SK-MEL-5 (cell line): ENCODE measurements at regions not wholly inside any gene's neighbourhood (a gene's known extent, or its start where the extent isn't known, plus 50 kb on each side); places are given as distances from the start of the nearest gene placed in this dataset.
A peak's percentile ranks its signal among the peaks of the same experiment; 100 is the strongest.
"Not testable (repeated sequence)": the region's sequence is repeated elsewhere in the genome, so short reads cannot be mapped to it uniquely, and the experiment has no call there.

ENCODE experiments used
- DNase-seq: peaks from one replicate; pipeline ENCODE4 v3.0.0-alpha.2; 2016; ENCODE audit warnings: low read depth, low spot score
- in situ Hi-C: cut with HindIII; loops from 2 replicates; pipeline ENCODE4 v1.10.0; 2016; ENCODE audit warnings: low sequenced_read_pairs, high pct_unique_total_duplicates, low pct_unique_long_range_greater_than_20kb

DNA sequence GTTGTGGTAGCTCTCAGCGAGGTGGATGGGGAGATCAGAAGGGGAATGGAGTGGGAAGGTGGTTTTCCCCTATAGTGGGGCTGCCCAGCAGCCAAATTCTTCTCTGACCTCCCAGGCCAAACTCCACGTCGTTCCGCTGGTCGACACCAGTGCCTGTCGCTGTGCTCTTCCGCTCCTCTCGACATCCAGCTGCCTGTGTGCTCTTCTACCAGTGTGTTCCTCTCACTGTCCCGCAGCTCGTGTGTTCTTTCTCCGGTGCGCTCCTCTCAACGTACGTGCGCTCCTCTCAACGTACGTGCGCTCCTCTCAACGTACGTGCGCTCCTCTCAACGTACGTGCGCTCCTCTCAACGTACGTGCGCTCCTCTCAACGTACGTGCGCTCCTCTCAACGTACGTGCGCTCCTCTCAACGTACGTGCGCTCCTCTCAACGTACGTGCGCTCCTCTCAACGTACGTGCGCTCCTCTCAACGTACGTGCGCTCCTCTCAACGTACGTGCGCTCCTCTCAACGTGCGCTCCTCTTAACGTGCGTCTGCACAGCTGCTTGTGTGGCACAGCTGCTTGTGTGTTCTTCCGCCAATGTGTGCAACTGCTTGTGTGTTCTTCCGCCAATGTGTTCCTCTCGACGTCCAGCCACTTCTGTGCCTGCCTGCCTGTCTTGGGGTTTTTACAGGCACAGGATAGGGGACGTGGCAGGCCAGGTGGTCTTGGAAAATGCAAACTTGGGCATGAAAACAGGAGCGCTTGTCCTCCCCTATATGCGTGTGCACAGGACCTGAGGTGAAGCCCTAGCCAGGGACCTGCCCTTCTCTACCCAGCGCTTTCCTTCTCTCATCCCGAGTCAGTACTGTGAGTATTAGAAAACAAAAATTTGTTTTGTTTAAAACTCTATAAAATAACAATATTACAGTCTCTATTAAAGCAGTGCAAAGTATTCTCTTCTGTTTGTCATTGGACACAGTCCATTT is 991.1 kb downstream of the GBE1 start:
- DNase-seq, result peak; percentile 40
- in situ Hi-C loops, result no loop called here

DNA sequence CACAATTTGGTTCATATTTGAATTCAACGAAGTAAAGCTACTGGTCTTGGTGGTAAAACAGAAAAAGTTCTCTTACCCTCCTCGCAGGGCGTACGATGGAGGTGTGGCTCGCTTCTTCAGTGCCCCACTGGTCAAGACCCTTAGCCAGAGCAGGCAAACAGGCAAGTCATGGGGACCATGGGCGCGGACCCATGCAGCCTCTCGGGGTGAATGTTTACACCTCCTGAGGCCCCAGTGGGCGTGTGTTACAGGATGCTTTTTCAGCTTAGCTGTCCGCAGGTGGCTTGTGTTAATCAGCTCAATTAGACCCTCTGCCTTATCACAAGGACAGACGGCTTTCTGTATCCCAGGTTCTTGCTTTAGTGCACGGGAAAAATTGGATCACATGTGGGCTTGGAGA is 991.8 kb downstream of the GBE1 start:
- DNase-seq, result no peak
- in situ Hi-C loops, result no loop called here

DNA sequence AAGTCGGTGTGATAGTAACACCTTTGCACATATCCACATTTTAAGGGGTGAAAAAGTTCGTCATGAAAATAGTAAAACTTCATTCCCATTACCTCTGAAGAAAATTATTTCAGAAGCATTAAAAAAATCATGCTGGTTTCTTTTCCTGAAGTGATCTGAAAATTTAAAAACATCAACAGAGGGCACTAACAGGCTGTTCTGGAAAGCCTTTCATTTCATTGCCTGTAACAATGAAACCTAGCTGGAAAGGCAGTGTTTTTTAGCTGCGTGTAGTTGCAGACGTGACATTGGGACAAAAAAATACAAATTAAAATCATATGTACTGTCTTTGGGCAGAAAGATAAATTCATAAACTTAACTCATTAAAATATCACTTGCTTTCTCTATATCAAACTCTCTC is 993.8 kb downstream of the GBE1 start:
- peak; percentile 5 for DNase-seq
- in situ Hi-C loops, result no loop called here

DNA sequence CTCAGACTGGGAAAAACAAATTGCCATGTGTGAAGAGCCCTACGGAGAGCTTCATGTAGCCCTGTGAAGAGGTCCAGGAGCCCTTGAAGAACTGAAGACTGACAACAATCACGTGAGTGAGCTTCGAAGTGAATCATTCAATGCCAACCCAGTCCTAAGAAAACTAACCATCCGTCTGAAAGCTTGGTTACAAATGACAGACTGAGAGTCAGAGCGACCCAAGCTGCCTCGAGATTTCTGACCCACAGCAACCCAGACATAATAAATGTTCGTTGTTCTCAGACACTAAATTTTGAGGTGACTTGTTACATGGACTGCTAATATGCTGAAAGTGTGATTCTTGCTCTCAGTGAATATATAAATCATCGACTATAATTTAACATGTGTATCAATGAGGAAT is 987.2 kb upstream of the ROBO1 start:
- no peak for DNase-seq
- in situ Hi-C loops, result no loop called here

DNA sequence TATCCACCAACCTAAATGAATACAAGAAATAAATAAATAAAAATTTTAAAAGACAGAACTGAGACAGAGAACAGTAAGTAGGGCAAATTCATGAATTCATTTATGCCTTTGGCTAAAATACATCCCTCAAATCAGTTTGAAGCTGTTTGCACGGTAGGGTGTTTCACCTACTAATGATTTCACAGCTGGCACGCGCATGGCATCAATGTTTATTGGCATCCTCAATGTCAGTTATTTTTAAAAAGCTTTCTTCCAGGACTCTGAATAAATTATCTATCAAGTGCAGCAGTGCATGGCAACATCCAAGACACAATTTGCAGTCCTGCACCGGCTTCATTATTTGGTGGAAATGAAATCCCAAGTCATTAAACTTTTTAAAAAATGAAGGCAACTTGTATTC is 985.2 kb upstream of the ROBO1 start:
- DNase-seq, result no peak
- in situ Hi-C loops, result no loop called here

DNA sequence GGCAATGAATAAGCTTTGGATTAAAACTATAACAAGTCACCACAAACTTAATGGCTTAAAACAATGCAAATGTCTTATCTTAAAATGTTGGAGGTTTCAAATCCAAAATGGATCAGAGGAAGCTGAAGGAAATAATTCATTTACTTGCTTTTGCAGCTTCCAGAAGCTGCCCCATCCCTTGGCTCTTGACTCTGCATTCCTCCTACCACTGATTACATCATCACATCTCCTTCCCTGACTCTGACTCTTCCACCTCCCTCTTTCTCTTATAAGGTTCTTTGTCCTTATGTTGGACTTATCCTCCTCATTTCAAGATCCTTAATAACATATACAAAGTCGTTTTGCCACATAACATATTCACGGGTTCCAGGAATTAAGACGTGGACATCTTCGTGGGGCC is 982.8 kb upstream of the ROBO1 start:
- no peak for DNase-seq
- in situ Hi-C loops, result no loop called here

DNA sequence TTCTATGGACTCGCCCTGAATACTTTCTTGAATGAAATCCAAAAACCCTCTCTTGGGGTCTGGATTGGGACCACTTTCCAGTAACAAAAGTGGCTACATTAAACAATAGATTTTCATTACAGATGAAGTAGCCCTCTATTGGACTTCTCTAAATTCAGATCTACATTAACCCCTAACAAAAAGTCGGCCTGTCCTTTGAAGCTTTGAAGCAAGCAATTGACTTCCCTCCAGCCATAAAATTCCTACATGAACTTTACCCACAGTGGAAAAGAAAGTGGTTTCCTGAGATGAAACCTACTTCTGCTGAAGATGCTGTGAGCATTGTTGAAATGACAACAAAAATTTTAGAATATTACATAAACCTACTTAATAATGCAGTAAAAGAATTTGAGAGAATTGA is 967.1 kb upstream of the ROBO1 start:
- in situ Hi-C loops, result no loop called here
- DNase-seq, result no peak

DNA sequence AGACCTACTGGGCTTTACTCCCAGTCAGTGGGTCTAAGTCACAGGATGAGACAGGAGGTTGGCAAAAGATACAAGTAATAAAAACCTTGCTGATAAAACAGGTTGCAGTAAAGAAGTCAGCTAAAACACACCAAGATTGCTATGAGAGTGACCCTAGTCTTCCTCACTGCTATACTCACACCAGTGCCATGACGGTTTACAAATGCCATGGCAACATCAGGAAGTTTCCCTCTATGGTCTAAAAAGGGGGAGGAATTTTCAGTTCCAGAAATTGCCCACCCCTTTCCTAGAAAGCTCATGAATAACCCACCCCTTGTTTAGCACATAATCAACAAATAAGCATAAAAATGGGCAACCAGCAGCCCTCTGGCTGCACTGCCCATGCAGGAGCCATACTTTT is 966.7 kb upstream of the ROBO1 start:
- in situ Hi-C loops, result no loop called here
- no peak for DNase-seq

DNA sequence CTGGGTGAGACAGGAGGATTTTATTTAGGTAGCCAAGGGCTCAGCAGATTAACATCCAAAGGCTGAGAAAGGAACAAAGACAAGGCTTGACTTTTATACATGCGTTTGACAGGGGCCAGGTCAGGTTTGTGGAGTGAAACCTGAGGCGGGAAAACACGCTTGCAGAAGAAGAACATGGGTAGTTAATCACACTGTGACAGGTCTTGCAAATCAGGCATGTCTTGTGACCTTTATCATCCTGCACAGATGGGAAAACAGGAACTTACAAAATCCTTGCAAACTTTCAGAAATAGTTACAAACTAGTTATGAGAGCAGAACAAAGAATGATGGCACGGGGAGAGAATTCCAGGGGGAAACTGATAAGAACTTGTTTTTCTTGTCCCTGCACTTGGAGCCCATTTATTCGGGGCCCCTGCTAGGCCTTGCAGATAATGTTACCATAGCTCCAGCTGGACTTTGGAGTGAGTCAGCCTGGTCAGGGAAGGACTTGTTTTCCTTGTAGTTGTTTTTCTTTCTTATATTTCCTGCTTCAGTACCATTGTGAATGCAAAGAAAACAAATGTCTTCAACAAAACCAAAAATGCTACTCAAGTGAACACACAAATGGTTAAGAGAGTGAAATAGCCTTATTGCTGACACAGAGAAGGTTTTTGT is 965.9 kb upstream of the ROBO1 start:
- DNase-seq, result no peak
- in situ Hi-C loops, result no loop called here

DNA sequence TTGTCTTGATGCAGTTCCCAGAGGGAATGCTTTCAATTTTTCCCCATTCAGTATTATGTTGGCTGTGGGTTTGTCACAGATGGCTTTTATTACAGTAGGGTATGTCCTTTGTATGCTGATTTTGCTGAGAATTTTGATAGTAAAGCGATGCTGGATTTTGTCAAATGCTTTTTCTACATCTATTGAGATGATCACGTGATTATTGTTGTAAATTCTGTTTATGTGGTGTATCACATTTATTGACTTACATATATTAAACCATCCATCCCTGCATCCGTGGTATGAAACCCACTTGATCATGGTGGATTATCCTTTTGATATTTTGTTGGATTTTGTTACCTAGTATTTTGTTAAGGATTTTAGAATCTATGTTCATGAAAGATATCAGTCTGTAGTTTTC is 959.8 kb upstream of the ROBO1 start:
- in situ Hi-C loops, DNase-seq: not testable (repeated sequence)

DNA sequence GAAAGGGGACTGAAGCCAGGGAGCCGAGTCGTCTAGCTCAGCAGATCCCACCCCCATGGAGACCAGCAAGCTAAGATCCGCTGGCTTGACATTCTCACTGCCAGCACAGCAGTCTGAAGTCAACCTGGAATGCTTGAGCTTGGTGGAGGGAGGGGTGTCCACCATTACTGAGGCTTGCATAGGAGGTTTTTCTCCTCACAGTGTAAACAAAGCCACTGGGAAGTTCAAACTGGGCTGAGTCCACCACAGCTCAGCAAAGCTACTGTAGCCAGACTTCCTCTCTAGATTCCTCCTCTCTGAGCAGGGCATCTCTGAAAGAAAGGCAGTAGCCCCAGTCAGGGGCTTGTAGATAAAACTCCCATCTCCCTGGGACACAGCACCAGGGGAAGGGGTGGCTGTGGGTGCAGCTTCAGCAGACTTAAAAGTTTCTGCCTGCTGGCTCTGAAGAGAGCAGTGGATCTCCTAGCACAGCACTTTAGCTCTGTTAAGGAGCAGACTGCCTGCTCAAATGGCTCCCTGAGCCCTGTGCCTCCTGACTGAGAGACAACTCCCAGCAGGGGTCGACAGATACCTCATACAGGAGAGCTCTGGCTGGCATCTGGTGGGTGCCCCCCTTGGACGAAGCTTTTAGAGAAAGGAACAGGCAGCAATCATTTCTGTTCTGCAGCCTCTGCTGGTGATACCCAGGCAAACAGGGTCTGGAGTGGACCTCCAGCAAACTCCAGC is 942.0 kb upstream of the ROBO1 start:
- DNase-seq, in situ Hi-C loops: not testable (repeated sequence)

DNA sequence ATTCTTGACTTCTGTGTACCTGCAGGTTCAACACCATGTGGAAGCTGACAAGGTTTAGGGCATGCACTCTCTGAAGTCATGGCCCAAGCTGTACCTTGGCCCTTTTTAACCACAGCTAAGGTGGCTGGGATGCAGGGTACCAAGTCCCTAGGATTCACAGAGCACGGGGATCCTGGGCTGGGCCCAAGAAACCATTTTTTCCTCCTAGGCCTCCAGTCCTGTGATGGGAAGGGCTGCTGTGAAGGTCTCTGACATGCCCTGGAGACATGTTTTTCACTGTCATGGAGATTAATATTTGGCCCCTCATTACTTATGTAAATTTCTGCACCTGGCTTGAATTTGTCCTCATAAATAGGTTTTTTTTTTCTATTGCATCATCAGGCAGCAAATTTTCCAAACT is 937.5 kb upstream of the ROBO1 start:
- in situ Hi-C loops, result no loop called here
- no peak for DNase-seq

DNA sequence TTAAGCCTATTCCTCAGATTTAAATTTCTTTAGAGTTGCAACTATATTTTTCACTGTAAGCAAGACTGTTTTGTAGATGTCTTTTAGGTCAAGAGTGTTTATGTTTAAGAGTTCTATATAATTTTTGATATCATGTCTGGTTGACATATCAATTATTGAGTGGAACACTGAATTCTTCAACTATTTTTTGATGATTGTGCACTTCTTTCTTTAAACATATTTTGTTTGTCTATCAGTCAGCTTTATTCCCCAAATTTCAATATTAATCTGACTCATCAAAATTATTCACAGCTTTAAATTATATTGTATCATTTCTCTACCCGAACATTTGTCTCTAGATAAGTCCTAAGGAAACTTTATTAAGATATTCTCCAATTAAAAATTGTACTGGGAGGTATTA is 933.6 kb upstream of the ROBO1 start:
- in situ Hi-C loops, result no loop called here
- no peak for DNase-seq

DNA sequence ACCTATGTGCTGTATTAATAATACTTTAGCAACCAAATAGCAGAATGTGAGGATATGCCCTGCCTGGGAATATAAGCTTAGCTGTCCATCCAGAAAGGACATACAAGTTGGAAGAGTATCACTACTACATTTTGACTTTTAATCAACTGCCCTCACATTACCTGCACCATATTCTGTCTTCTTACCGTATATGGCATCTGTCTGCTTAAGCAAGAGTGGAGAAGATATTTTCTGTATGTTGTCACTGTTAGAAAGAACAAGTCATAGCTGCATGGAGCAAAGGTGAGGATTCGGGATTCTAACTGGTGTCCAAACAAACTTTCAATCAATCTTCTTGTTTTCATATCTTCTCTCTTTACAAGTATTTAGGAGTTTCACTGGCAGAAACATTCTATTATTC is 929.5 kb upstream of the ROBO1 start:
- in situ Hi-C loops, result no loop called here
- DNase-seq, result no peak

DNA sequence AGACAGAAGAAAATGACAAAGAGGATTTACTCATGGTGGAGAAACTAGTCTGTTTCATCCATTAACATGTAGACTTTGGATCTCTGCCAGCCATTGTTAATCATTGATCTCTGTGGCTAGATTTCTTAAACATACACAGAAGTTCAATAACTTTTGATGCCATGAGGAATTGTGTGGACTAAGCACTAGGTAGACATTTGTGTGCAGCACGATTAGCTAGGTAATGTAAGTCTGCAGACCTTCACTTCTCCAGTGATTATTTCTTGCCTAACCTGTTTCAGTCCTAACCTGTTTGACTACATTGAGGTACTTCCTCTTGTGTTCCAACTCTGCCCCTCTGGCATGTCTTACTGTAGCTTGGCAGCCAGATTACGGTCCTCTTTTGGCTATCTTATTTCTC is 928.5 kb upstream of the ROBO1 start:
- in situ Hi-C loops, result no loop called here
- DNase-seq, result no peak

DNA sequence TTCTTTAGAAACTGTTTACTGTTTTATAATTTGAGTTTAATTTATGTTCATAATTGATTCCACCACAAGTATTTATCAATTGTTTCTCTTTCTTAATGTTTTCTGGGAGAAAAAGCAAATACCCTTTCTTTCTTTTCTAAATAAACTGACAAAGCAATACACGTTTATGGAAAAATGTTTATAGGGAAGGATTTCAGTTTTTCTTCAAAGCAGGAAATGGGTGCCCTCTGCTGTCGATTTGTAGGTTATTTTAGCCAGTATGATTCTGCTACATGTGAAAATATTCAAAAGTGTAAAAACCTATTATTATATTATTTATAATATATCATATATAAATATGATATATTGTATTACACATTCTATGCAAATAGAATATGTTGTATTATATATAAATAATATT is 921.0 kb upstream of the ROBO1 start:
- peak; percentile 35 for DNase-seq

DNA sequence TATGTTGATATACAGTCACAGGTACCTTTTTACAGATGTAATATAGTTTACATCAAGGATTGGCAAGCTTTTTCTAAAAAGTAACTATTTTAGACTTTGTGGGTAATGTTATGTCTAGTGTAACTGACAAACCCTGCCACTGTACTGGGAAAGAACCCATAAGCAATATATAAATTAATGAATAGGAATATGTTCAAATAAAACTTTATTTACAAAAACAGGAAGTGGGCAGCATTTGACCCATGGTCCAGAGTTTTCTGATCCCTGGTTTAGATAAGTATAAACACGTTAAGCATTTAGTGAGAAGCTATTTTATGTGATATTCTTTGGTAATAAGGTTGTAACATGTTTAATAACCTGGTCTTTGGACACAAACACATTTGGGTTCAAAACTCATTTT is 915.2 kb upstream of the ROBO1 start:
- in situ Hi-C loops, result no loop called here
- no peak for DNase-seq

More for the DNA sequence above, 921.0 kb upstream of the ROBO1 start:
- in situ Hi-C loops, result no loop called here

DNA sequence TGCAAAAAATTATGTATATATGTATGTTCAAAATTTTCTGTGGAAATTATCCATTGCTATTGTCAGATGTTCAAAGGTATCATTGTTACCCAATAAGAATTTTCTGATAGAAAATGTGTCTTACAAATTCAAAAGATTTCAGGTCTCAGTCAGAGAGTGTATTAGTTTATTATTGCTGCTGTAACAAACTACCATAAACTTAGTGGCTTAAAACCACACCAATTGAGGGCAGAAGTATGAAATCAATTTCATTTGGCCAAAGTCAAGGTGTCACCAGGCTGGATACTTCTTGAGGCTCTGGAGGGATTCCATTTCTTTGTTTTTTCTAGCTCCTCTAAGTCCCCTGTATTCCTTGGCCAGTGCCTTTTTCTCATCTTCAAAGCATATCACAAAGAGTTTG is 914.4 kb upstream of the ROBO1 start:
- in situ Hi-C loops, result no loop called here
- DNase-seq, result no peak
